GM12891 (cell line): ENCODE measurements at regions not wholly inside any gene's neighbourhood (a gene's known extent, or its start where the extent isn't known, plus 50 kb on each side); places are given as distances from the start of the nearest gene placed in this dataset.

Experiments used
- POLR2A ChIP-seq: IDR thresholded peaks from 2 replicates; pipeline ENCODE4 v1.6.1; 2011; ENCODE audit warnings: low read depth, low read length, control low read depth
- POLR2AphosphoS5 ChIP-seq: IDR thresholded peaks from 2 replicates; pipeline ENCODE4 v1.6.1; 2011; ENCODE audit warnings: low read depth, low read length, control low read depth
- POU2F2 ChIP-seq: IDR thresholded peaks from 2 replicates; pipeline ENCODE4 v1.6.1; 2011; ENCODE audit warnings: low read depth, mild to moderate bottlenecking, control low read depth, low read length, moderate library complexity
- SPI1 ChIP-seq: IDR thresholded peaks from 2 replicates; pipeline ENCODE4 v1.6.1; 2011; ENCODE audit warnings: low read depth, low read length, control low read depth
- TAF1 ChIP-seq: IDR thresholded peaks from 2 replicates; pipeline ENCODE4 v1.6.1; 2011; ENCODE audit warnings: low read depth, low read length, control low read depth

DNA sequence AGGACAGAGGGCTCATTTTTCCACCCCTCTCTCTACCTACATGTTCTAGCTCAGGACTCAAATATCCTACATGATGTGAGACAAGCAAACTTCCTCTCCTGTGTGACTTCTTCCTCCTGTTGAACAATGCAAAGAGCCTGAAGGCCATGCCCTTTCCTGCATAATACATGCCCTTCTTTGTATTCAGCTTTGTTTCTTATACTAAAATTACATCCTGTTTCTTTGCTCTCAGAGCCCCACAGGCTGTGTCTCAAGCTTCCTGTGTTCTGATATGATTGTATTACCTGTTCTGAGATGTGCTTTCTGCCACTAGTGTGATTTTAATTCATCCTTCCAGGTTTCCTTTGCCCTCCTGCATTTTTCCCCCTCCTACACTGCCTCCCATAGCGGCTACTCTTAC, 166.4 kb upstream of the AFF2 start:
- no peak for TF ChIP-seq POU2F2
- no peak for TF ChIP-seq TAF1
- TF ChIP-seq POLR2A, result no peak
- no peak for TF ChIP-seq POLR2AphosphoS5
- no peak for TF ChIP-seq SPI1
